Spleen (tissue), 7 donors: ENCODE measurements at regions not wholly inside any gene's neighbourhood (a gene's known extent, or its start where the extent isn't known, plus 50 kb on each side); places are given as distances from the start of the nearest gene placed in this dataset.

Experiments used
- CTCF ChIP-seq, 11 experiments: fragments of 200-600 bp in 7 of 11; fragments of 450-650 bp in 4 of 11; sonication (generic) in 4 of 11; IDR thresholded peaks in 8 of 11; conservative IDR thresholded peaks in 3 of 11; 1 replicate in 7 of 11; 2 replicates in 4 of 11; pipeline versions ENCODE4 v1.4.0 to v1.8.0; 2016 to 2021; ENCODE audit warnings: antibody characterized with exemption in 11 of 11, inconsistent platforms in 4 of 11, mild to moderate bottlenecking in 1 of 11
- POLR2AphosphoS5 ChIP-seq, 3 donors: sonication (generic); formaldehyde crosslinking; IDR thresholded peaks; one replicate each; pipeline ENCODE4 v1.5.1; 2017; ENCODE audit warnings: antibody characterized with exemption in 3 of 3
- donor health status: DM: no; HTN: no; CAD: no; lungs with moderate emphysema.
- donor health status: DM: no; HTN: no; CAD: no.
- donor health status: DM: no; HTN: no; CAD: no.

- TF ChIP-seq CTCF (IDR thresholded peaks at IDR 0.05 in 8 of 11, conservative IDR thresholded peaks at IDR 0.05 in 3 of 11) = no peak
- no peak for TF ChIP-seq POLR2AphosphoS5 (IDR thresholded peaks at IDR 0.05)
These were observed 574.3 kb upstream of the ZNF462 start for GRCh38 chr9:106288689-106289088.
